ENCODE measurements at regions not wholly inside any gene's neighbourhood (a gene's known extent, or its start where the extent isn't known, plus 50 kb on each side); places are given as distances from the start of the nearest gene placed in this dataset.

- DNase-seq (ENCODE audit: low spot score): no peak
Observed at GRCh38 chr4:19346636-19347035, 905.1 kb upstream of the SLIT2 start.

GRCh38 chr4:19329631-19330030 lies 922.1 kb upstream of the SLIT2 start:
- DNase-seq (ENCODE audit: low spot score): no peak

- DNase-seq (ENCODE audit: low spot score): no peak
Observed at GRCh38 chr4:19329077-19329476, 922.6 kb upstream of the SLIT2 start.

- DNase-seq (ENCODE audit: low spot score): no peak
Observed at GRCh38 chr4:19327364-19327763, 924.3 kb upstream of the SLIT2 start.

- DNase-seq (ENCODE audit: low spot score): no peak
Observed at GRCh38 chr4:19324184-19324583, 927.5 kb upstream of the SLIT2 start.

- no peak for DNase-seq (ENCODE audit: low spot score)
Observed at GRCh38 chr4:19319607-19320006, 932.1 kb upstream of the SLIT2 start.

- no peak for DNase-seq (ENCODE audit: low spot score)
Observed at GRCh38 chr4:19317377-19317776, 934.3 kb upstream of the SLIT2 start.

- no peak for DNase-seq (ENCODE audit: low spot score)
Observed at GRCh38 chr4:19314116-19314515, 937.6 kb upstream of the SLIT2 start.

- peak; percentile 17 for DNase-seq (ENCODE audit: low spot score)
Observed at GRCh38 chr4:19309378-19309777, 942.3 kb upstream of the SLIT2 start.

GRCh38 chr4:19304028-19304427 lies 947.7 kb upstream of the SLIT2 start:
- DNase-seq (ENCODE audit: low spot score): no peak

GRCh38 chr4:19301527-19301926 lies 950.2 kb upstream of the SLIT2 start:
- no peak for DNase-seq (ENCODE audit: low spot score)

GRCh38 chr4:19300213-19300612 lies 951.5 kb upstream of the SLIT2 start:
- DNase-seq (ENCODE audit: low spot score): no peak

GRCh38 chr4:19298998-19299397 lies 952.7 kb upstream of the SLIT2 start:
- DNase-seq (ENCODE audit: low spot score): no peak

GRCh38 chr4:19293781-19294180 lies 957.9 kb upstream of the SLIT2 start:
- no peak for DNase-seq (ENCODE audit: low spot score)

- no peak for DNase-seq (ENCODE audit: low spot score)
Observed at GRCh38 chr4:19293080-19293479, 958.6 kb upstream of the SLIT2 start.

GRCh38 chr4:19286924-19287323 lies 964.8 kb upstream of the SLIT2 start:
- DNase-seq (ENCODE audit: low spot score): no peak

GRCh38 chr4:19285146-19285545 lies 966.6 kb upstream of the SLIT2 start:
- no peak for DNase-seq (ENCODE audit: low spot score)

GRCh38 chr4:19278665-19279064 lies 973.0 kb upstream of the SLIT2 start:
- no peak for DNase-seq (ENCODE audit: low spot score)

GRCh38 chr4:19266566-19266965 lies 985.1 kb upstream of the SLIT2 start:
- no peak for DNase-seq (ENCODE audit: low spot score)

- no peak for DNase-seq (ENCODE audit: low spot score)
Observed at GRCh38 chr4:19262467-19262866, 989.2 kb upstream of the SLIT2 start.

- no peak for DNase-seq (ENCODE audit: low spot score)
Observed at GRCh38 chr4:19260346-19260745, 991.4 kb upstream of the SLIT2 start.

- no peak for DNase-seq (ENCODE audit: low spot score)
Observed at GRCh38 chr4:19259920-19260319, 991.8 kb upstream of the SLIT2 start.

- no peak for DNase-seq (ENCODE audit: low spot score)
Observed at GRCh38 chr4:19256823-19257222, 994.9 kb upstream of the SLIT2 start.

GRCh38 chr4:19254486-19254885 lies 997.2 kb upstream of the SLIT2 start:
- DNase-seq (ENCODE audit: low spot score): no peak

- DNase-seq (ENCODE audit: low spot score): no peak
Observed at GRCh38 chr4:19248023-19248422, 1003.7 kb upstream of the SLIT2 start.

Data from HT-29 (cell line).